Panc1 (cell line): ENCODE measurements at regions not wholly inside any gene's neighbourhood (a gene's known extent, or its start where the extent isn't known, plus 50 kb on each side); places are given as distances from the start of the nearest gene placed in this dataset.

Experiments
- SIN3A ChIP-seq: IDR thresholded peaks from 2 replicates; pipeline ENCODE4 v1.6.1; 2012; ENCODE audit warnings: low read depth, mild to moderate bottlenecking, low read length, moderate library complexity, borderline replicate concordance; ENCODE audit not compliant: insufficient read depth
- TF ChIP-seq, protein P1 (sequence below): fragments of 450-650 bp; IDR thresholded peaks from 2 replicates; pipeline ENCODE4 v1.5.1; 2017; ENCODE audit warnings: mild to moderate bottlenecking

DNA sequence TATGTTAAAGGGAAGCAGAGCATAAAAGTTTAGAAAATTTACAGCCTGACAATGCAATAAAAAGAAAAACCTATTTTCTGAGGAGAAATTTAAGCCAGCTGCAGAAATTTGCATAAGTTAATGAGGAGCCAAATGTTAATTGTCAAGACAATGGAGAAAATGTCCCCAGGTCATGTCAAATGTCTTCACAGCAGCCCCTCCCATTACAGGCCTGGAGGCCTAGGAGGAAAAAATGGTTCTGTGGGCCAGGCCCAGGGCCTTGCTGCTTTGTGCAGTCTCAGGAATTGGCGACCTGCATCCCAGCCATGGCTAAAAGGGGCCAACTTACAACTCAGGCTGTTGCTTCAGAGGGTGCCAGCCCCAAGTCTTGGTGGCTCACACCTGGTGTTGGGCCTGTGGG, 275.4 kb upstream of the RPS6KA3 start:
- TF ChIP-seq, protein P1, sequence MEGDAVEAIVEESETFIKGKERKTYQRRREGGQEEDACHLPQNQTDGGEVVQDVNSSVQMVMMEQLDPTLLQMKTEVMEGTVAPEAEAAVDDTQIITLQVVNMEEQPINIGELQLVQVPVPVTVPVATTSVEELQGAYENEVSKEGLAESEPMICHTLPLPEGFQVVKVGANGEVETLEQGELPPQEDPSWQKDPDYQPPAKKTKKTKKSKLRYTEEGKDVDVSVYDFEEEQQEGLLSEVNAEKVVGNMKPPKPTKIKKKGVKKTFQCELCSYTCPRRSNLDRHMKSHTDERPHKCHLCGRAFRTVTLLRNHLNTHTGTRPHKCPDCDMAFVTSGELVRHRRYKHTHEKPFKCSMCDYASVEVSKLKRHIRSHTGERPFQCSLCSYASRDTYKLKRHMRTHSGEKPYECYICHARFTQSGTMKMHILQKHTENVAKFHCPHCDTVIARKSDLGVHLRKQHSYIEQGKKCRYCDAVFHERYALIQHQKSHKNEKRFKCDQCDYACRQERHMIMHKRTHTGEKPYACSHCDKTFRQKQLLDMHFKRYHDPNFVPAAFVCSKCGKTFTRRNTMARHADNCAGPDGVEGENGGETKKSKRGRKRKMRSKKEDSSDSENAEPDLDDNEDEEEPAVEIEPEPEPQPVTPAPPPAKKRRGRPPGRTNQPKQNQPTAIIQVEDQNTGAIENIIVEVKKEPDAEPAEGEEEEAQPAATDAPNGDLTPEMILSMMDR = no peak
- TF ChIP-seq SIN3A = no peak
